Uterus (tissue), 3 donors: ENCODE measurements at regions not wholly inside any gene's neighbourhood (a gene's known extent, or its start where the extent isn't known, plus 50 kb on each side); places are given as distances from the start of the nearest gene placed in this dataset.

Experiments used
- DNase-seq, 2 donors: peaks; one replicate each; pipeline ENCODE4 v3.0.0-alpha.2; 2019 to 2020
- H3K27ac ChIP-seq, 2 donors: fragments of 200-600 bp; sonication (generic); 1 replicate in 1 of 2; 2 replicates in 1 of 2; pipeline ENCODE4 v1.5.1; 2016 to 2018
- H3K27me3 ChIP-seq, 2 donors: fragments of 200-600 bp; sonication (generic); one replicate each; pipeline ENCODE4 v1.5.1; 2018 to 2019; ENCODE audit warnings: control low read depth in 1 of 2
- H3K36me3 ChIP-seq, 2 donors: fragments of 200-600 bp; sonication (generic); one replicate each; pipeline ENCODE4 v1.5.1; 2019; ENCODE audit warnings: control low read depth in 1 of 2
- H3K4me1 ChIP-seq, 2 donors: fragments of 200-600 bp; sonication (generic); one replicate each; pipeline ENCODE4 v1.5.1; 2018 to 2019; ENCODE audit warnings: control low read depth in 1 of 2
- H3K4me3 ChIP-seq, 2 donors: fragments of 200-600 bp; sonication (generic); 1 replicate in 1 of 2; 2 replicates in 1 of 2; pipeline ENCODE4 v1.5.1; 2018 to 2019; ENCODE audit warnings: mild to moderate bottlenecking in 1 of 2
- H3K9me3 ChIP-seq, 2 donors: fragments of 200-600 bp; sonication (generic); one replicate each; pipeline ENCODE4 v1.5.1; 2019; ENCODE audit warnings: control low read depth in 1 of 2
- POLR2A ChIP-seq, 2 donors: fragments of 450-650 bp; IDR thresholded peaks; one replicate each; pipeline ENCODE4 v1.6.1; 2016; ENCODE audit warnings: antibody characterized with exemption in 2 of 2, mild to moderate bottlenecking in 1 of 2, moderate library complexity in 1 of 2
- intact Hi-C: fragments of 100-400 bp; cut with DNase I; formaldehyde crosslinking; loops from one replicate; pipeline ENCODE4 v1.15.1; 2023; ENCODE audit warnings: low total_unique reads
- TF ChIP-seq, protein P1 (sequence below), 4 experiments: fragments of 200-600 bp in 2 of 4; fragments of 450-650 bp in 2 of 4; sonication (generic) in 2 of 4; IDR thresholded peaks; one replicate each; pipeline ENCODE4 v1.5.1; 2016 to 2019; ENCODE audit warnings: antibody characterized with exemption in 4 of 4, mild to moderate bottlenecking in 2 of 4, moderate library complexity in 1 of 4
- donor health status: DM: yes; HTN: yes; CAD: no.

DNA sequence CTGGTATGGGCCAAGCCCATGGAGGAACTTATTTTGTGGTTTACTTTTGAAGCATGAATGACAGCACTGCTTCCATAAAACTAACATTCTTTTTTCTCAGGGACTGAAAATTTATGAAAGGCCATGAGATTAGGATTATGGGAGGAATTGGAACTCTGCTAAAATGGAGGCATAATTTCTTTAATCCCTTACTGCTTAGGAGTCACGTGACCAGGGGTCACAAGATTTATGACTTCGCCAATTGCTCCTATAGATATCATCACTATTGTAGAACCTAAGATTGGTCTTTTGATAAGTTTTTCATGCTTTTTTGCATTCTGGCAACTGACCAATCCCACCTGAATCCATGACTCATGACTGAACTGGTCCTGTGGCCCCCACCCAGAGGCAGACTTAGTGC lies 495.7 kb upstream of the VRK2 start:
- Histone ChIP-seq H3K4me3 (no peak overlapping the region), H3K4me1 (no peaks in the 10 kb centered on the region), H3K36me3 (no peaks in the 10 kb centered on the region), H3K9me3 (no peaks in the 10 kb centered on the region), H3K27me3 (no peaks in the 10 kb centered on the region), H3K27ac (no peak overlapping the region)
- intact Hi-C loops: no loop called here
- TF ChIP-seq POLR2A (IDR thresholded peaks at IDR 0.05): no peak
- TF ChIP-seq, protein P1, sequence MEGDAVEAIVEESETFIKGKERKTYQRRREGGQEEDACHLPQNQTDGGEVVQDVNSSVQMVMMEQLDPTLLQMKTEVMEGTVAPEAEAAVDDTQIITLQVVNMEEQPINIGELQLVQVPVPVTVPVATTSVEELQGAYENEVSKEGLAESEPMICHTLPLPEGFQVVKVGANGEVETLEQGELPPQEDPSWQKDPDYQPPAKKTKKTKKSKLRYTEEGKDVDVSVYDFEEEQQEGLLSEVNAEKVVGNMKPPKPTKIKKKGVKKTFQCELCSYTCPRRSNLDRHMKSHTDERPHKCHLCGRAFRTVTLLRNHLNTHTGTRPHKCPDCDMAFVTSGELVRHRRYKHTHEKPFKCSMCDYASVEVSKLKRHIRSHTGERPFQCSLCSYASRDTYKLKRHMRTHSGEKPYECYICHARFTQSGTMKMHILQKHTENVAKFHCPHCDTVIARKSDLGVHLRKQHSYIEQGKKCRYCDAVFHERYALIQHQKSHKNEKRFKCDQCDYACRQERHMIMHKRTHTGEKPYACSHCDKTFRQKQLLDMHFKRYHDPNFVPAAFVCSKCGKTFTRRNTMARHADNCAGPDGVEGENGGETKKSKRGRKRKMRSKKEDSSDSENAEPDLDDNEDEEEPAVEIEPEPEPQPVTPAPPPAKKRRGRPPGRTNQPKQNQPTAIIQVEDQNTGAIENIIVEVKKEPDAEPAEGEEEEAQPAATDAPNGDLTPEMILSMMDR (IDR thresholded peaks at IDR 0.05): no peak
- no peak for DNase-seq

DNA sequence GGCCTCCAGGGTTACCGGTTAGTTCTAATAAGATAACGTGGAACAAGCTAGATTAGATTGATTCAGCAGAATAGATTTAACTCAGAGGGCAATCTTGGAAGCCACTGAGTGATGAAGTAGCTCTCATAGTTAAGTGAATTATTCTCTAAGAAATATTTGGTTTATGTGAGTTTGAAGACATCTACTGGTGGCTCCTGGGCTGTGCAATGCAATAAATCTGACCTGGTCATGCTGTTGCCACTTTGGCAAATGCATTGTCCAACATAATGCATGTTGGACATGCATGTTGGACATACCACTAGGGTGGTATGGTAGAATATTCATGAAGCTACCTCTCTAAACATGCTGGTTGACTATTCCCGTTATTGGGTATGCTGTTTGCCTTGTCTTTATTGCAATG lies 493.7 kb upstream of the VRK2 start:
- no peak for DNase-seq
- intact Hi-C loops: no loop called here
- Histone ChIP-seq H3K9me3 (no peaks in the 10 kb centered on the region), H3K4me3 (no peak overlapping the region), H3K27ac (no peak overlapping the region), H3K36me3 (no peaks in the 10 kb centered on the region), H3K27me3 (no peaks in the 10 kb centered on the region), H3K4me1 (no peaks in the 10 kb centered on the region)
- no peak for TF ChIP-seq POLR2A (IDR thresholded peaks at IDR 0.05)
- TF ChIP-seq, protein P1 (IDR thresholded peaks at IDR 0.05): no peak

DNA sequence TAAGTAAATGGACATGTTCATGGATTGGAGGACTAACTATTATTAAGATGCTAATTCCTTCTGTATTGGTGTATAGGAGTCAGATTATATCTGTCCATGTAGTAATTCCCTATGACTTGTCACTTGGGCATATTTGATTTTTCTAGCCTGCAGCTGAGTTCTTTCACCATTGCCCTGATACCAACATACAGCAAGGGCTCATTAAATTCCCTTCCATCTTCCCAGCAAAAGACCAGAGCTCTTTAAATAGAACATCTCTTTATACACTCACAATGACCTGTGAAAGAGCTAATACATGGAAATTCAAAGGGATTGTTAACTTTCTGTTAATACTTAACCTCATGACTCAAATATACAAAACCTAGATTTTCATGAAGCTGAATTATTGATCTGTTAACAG lies 492.3 kb upstream of the VRK2 start:
- no peaks in the 10 kb centered on the region for H3K27me3 ChIP-seq
- no peaks in the 10 kb centered on the region for H3K9me3 ChIP-seq
- intact Hi-C loops: no loop called here
- H3K36me3 ChIP-seq: no peaks in the 10 kb centered on the region
- no peaks in the 10 kb centered on the region for H3K4me1 ChIP-seq
- no peak overlapping the region for H3K4me3 ChIP-seq
- no peak overlapping the region for H3K27ac ChIP-seq
- no peak for DNase-seq
- no peak for TF ChIP-seq POLR2A (IDR thresholded peaks at IDR 0.05)
- TF ChIP-seq, protein P1 (IDR thresholded peaks at IDR 0.05): no peak

DNA sequence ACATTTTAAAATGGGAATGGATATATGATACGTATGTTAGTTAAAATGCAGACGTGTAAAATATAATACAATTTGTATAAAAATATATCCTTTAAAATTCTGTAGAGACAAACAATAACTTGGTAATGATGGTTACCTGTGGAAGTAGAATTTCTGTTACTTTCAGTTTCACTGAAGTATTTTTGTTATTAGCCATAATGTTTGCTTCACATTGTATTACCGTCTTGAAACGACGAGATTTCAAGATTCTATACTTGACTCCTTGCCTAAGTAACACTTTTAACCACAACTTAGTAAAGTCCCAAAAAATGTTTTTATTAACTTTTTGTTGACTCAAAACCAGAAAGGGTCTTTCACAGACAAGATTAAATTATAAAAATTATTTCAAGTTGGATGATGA lies 488.3 kb upstream of the VRK2 start:
- H3K27me3 ChIP-seq: no peaks in the 10 kb centered on the region
- no peak overlapping the region for H3K27ac ChIP-seq
- intact Hi-C loops: no loop called here
- no peaks in the 10 kb centered on the region for H3K36me3 ChIP-seq
- no peak overlapping the region for H3K4me3 ChIP-seq
- H3K4me1 ChIP-seq: no peaks in the 10 kb centered on the region
- TF ChIP-seq, protein P1 (IDR thresholded peaks at IDR 0.05): no peak
- no peak for TF ChIP-seq POLR2A (IDR thresholded peaks at IDR 0.05)
- no peaks in the 10 kb centered on the region for H3K9me3 ChIP-seq
- no peak for DNase-seq

DNA sequence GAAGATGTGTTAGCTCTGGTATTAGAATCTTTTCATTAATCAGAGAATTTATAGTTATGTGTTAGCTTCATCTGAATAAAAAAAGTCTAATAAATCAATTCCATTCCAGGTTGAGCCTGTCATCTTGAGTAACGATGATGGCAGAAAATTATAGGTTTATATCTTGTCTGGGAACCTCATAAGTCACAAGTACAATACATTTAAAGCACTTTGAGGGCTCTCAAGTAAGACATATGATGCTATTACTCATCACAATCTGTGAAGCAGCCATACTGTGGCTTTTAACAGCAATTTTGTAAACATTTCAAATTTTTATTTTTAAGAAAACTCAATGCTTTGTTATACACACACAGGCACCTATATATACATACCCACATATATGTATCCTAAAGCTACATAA lies 484.1 kb upstream of the VRK2 start:
- no peaks in the 10 kb centered on the region for H3K9me3 ChIP-seq
- H3K27ac ChIP-seq: no peak overlapping the region
- no peak for TF ChIP-seq POLR2A (IDR thresholded peaks at IDR 0.05)
- TF ChIP-seq, protein P1 (IDR thresholded peaks at IDR 0.05): no peak
- H3K4me3 ChIP-seq: no peak overlapping the region
- intact Hi-C loops: no loop called here
- no peaks in the 10 kb centered on the region for H3K4me1 ChIP-seq
- H3K27me3 ChIP-seq: no peaks in the 10 kb centered on the region
- no peaks in the 10 kb centered on the region for H3K36me3 ChIP-seq
- no peak for DNase-seq
